MM.1S (cell line): ENCODE measurements at regions not wholly inside any gene's neighbourhood (a gene's known extent, or its start where the extent isn't known, plus 50 kb on each side); places are given as distances from the start of the nearest gene placed in this dataset.

Experiments used
- DNase-seq: peaks from one replicate; pipeline ENCODE4 v3.0.0-alpha.2; 2015
- H2AFZ ChIP-seq: fragments of 300-600 bp; sonication (generic); 2 replicates; pipeline ENCODE4 v1.6.0; 2016; ENCODE audit warnings: antibody characterized with exemption, low read length
- H3F3A ChIP-seq: fragments of 300-600 bp; sonication (generic); 2 replicates; pipeline ENCODE4 v1.6.1; 2016; ENCODE audit warnings: mild to moderate bottlenecking, antibody characterized with exemption, low read length, moderate library complexity, mixed read lengths; ENCODE audit not compliant: insufficient read depth
- H3K27ac ChIP-seq: fragments of 300-600 bp; sonication (generic); 2 replicates; pipeline ENCODE4 v1.5.1; 2016; ENCODE audit warnings: mild to moderate bottlenecking, low read length
- H3K27me3 ChIP-seq: fragments of 300-600 bp; sonication (generic); replicated peaks from 2 replicates; pipeline ENCODE4 v1.6.0; 2016; ENCODE audit warnings: low read length; ENCODE audit not compliant: insufficient read depth
- H3K36me3 ChIP-seq: fragments of 300-600 bp; sonication (generic); replicated peaks from 2 replicates; pipeline ENCODE4 v1.6.1; 2016; ENCODE audit warnings: mild to moderate bottlenecking, low read length, mixed read lengths; ENCODE audit not compliant: insufficient read depth
- H3K4me1 ChIP-seq: fragments of 300-600 bp; sonication (generic); 2 replicates; pipeline ENCODE4 v1.6.1; 2016; ENCODE audit warnings: low read length, mixed read lengths
- H3K4me2 ChIP-seq: fragments of 300-600 bp; sonication (generic); 2 replicates; pipeline ENCODE4 v1.6.0; 2016; ENCODE audit warnings: low read depth, low read length
- H3K4me3 ChIP-seq: fragments of 300-600 bp; sonication (generic); 2 replicates; pipeline ENCODE4 v1.5.1; 2016; ENCODE audit warnings: low read length, mixed read lengths
- H3K79me2 ChIP-seq: fragments of 300-600 bp; sonication (generic); 2 replicates; pipeline ENCODE4 v1.6.1; 2016; ENCODE audit warnings: mixed run types, low read length, mixed read lengths
- H3K9ac ChIP-seq: fragments of 300-600 bp; sonication (generic); 2 replicates; pipeline ENCODE4 v1.6.1; 2016; ENCODE audit warnings: low read length, mixed read lengths
- H3K9me2 ChIP-seq: fragments of 300-600 bp; sonication (generic); replicated peaks from 2 replicates; pipeline ENCODE4 v1.6.1; 2016; ENCODE audit warnings: mild to moderate bottlenecking, low read length, mixed read lengths; ENCODE audit not compliant: insufficient read depth
- H3K9me3 ChIP-seq: fragments of 300-600 bp; sonication (generic); replicated peaks from 2 replicates; pipeline ENCODE4 v1.6.1; 2016; ENCODE audit warnings: mild to moderate bottlenecking, low read length, mixed read lengths; ENCODE audit not compliant: insufficient read depth
- H4K20me1 ChIP-seq: fragments of 300-600 bp; sonication (generic); 2 replicates; pipeline ENCODE4 v1.6.1; 2016; ENCODE audit warnings: mild to moderate bottlenecking, low read length, moderate library complexity, mixed read lengths; ENCODE audit not compliant: insufficient read depth
- CTCF ChIP-seq: fragments of 300-600 bp; sonication (generic); IDR thresholded peaks from 2 replicates; pipeline ENCODE4 v1.5.1; 2016; ENCODE audit warnings: antibody characterized with exemption, low read length, mixed read lengths
- EZH2 ChIP-seq: fragments of 300-600 bp; sonication (generic); optimal IDR thresholded peaks from 2 replicates; pipeline ENCODE3; 2017; ENCODE audit warnings: low read depth, mild to moderate bottlenecking, antibody characterized with exemption, low read length, mixed read lengths
- EZH2phosphoT487 ChIP-seq: fragments of 300-600 bp; sonication (generic); IDR thresholded peaks from 2 replicates; pipeline ENCODE4 v1.6.1; 2018; ENCODE audit warnings: antibody characterized with exemption, low read length

DNA sequence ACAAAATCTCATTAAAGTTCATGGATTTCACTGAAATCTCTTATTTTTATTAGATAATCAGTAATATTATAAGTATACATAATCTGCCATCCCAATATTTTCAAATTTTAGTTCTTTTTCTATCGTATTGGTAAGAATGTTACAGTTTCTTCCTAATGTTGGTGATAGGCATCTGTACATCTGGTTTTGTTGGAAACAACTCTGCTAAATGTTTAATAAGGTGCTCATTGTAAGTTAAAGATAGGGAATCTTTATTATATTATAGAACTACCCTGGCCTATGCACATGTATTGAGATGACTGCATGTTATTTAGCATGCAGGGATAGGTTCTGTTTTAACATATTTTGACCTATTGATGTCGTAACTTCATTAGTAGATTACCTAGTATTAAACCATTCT is 188.6 kb upstream of the PRPS1L1 start:
- Histone ChIP-seq H2AFZ (no peak overlapping the region), H3K79me2 (no peaks in the 10 kb centered on the region), H3K9me2 (no peaks in the 10 kb centered on the region), H3K4me3 (no peak overlapping the region), H3K4me2 (no peak overlapping the region), H3K9ac (no peak overlapping the region), H3K9me3 (no peaks in the 10 kb centered on the region), H3K4me1 (no peaks in the 10 kb centered on the region), H3K36me3 (no peaks in the 10 kb centered on the region), H3K27me3 (no peaks in the 10 kb centered on the region), H3F3A (no peaks in the 10 kb centered on the region), H3K27ac (no peak overlapping the region), H4K20me1 (no peaks in the 10 kb centered on the region)
- TF ChIP-seq EZH2phosphoT487, result no peak
- no peak for TF ChIP-seq CTCF
- TF ChIP-seq EZH2, result no peak
- no peak for DNase-seq

DNA sequence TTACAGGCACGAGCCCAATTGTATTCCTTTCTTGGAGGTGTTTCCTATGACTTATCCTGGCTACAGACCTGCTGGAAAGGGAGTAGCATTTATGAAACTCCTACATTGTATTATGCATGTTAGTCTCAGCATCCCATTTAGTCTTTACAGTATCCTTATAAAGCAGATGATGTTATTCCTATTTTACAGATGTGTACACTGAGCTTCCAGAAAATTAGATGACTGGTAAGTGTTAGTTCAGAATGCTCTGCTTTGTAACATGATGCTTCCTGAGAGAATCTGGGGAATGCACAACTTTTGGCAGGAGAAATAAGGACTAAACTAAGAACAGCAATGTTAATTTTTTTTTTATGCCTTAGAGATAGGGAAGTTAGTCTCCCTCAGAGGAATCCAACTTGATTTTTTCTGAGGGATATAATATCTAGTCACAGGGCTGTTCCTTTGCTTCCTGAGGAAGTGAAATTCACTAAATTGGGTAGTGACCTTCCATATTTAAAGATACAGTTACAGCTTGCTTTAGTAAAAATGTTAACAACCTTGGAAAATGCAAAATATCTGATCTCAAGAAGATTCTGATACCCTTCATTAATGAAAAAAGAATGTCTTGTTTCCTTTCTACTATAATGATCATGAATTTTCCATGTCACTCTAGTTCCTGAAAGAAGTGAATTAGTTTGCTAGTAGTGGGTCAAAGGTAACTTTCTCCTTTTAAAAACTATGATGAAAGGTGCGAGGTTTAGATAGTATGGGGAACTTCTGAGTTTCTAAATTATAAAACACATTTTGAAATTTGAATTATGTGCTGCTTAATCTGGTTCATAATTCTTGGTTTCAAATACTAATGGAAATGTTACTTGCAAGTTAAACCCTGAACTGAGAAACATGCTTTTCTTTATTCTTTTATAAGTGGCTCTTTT is 194.0 kb upstream of the PRPS1L1 start:
- DNase-seq, result no peak
- no peak overlapping the region for H3K4me2 ChIP-seq
- TF ChIP-seq CTCF (no peak), EZH2phosphoT487 (no peak), EZH2 (no peak)
- no peaks in the 10 kb centered on the region for H3F3A ChIP-seq
- H3K36me3 ChIP-seq, result no peaks in the 10 kb centered on the region
- no peaks in the 10 kb centered on the region for H3K27me3 ChIP-seq
- no peak overlapping the region for H3K9ac ChIP-seq
- H3K27ac ChIP-seq, result no peak overlapping the region
- H3K9me3 ChIP-seq, result no peaks in the 10 kb centered on the region
- no peak overlapping the region for H2AFZ ChIP-seq
- no peak overlapping the region for H3K4me3 ChIP-seq
- no peaks in the 10 kb centered on the region for H3K79me2 ChIP-seq
- peaks cover 23% of the 10 kb centered on the region for H3K4me1 ChIP-seq
- no peaks in the 10 kb centered on the region for H4K20me1 ChIP-seq
- H3K9me2 ChIP-seq, result no peaks in the 10 kb centered on the region

DNA sequence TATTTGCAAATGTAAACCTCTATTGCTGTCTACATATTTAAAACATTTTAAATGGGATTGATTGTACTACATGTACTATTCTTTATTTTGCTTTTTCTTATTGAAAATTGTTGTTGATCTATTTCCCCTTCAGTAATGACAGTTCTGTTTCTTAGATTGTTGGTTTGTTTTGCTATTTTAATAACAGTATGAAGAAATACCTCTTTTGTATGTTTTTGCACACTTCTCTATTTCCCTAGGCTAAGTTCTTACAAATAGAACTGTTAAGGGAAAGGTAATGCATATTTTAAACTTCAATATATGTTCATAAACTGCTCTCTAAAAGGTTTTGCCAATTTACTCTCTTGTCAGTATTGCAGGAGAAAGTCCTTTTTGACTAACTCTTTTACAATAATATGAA is 195.0 kb upstream of the PRPS1L1 start:
- H3K9me2 ChIP-seq, result no peaks in the 10 kb centered on the region
- H3K9me3 ChIP-seq, result no peaks in the 10 kb centered on the region
- peaks cover 23% of the 10 kb centered on the region for H3K4me1 ChIP-seq
- H3K9ac ChIP-seq, result no peak overlapping the region
- no peak overlapping the region for H3K4me3 ChIP-seq
- no peaks in the 10 kb centered on the region for H3K79me2 ChIP-seq
- H2AFZ ChIP-seq, result no peak overlapping the region
- H3K27me3 ChIP-seq, result no peaks in the 10 kb centered on the region
- H3F3A ChIP-seq, result no peaks in the 10 kb centered on the region
- no peak overlapping the region for H3K27ac ChIP-seq
- H3K36me3 ChIP-seq, result no peaks in the 10 kb centered on the region
- H3K4me2 ChIP-seq, result no peak overlapping the region
- no peak for TF ChIP-seq EZH2phosphoT487
- TF ChIP-seq EZH2, result no peak
- TF ChIP-seq CTCF, result no peak
- no peaks in the 10 kb centered on the region for H4K20me1 ChIP-seq
- DNase-seq, result no peak
